Gastrocnemius medialis (tissue), 4 donors: ENCODE measurements at regions not wholly inside any gene's neighbourhood (a gene's known extent, or its start where the extent isn't known, plus 50 kb on each side); places are given as distances from the start of the nearest gene placed in this dataset.

Experiments
- POLR2A ChIP-seq, 2 donors: fragments of 450-650 bp; IDR thresholded peaks; one replicate each; pipeline ENCODE4 v1.6.1; 2017; ENCODE audit warnings: antibody characterized with exemption in 2 of 2, mild to moderate bottlenecking in 2 of 2, moderate library complexity in 2 of 2
- TF ChIP-seq, protein P1 (sequence below), 5 experiments: fragments of 450-650 bp in 3 of 5; fragments of 200-600 bp in 2 of 5; sonication (generic) in 2 of 5; IDR thresholded peaks in 4 of 5; conservative IDR thresholded peaks in 1 of 5; 1 replicate in 4 of 5; 2 replicates in 1 of 5; pipeline ENCODE4 v1.5.1; 2016 to 2019; ENCODE audit warnings: antibody characterized with exemption in 5 of 5, mild to moderate bottlenecking in 3 of 5, moderate library complexity in 3 of 5

DNA sequence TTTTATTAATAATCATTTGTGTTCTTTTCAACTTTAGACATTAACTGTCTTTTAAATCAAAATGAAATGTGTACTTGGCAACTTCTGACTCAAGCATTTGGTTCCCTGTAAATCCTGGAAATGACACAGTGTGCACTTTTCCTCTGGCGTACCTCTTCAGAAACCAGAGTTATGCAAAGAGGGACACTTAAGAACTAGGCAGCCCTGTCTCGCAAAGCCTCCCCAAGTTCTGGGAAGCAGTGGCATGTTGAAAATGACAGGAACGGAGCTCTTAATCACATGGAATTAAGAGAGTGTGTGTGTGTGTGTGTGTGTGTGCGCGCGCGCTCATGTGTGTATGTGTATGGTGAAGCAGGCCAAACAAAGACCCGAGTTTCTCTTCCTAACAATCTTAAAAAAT lies 707.4 kb downstream of the MECOM start:
- TF ChIP-seq POLR2A (IDR thresholded peaks at IDR 0.05) = no peak
- TF ChIP-seq, protein P1, sequence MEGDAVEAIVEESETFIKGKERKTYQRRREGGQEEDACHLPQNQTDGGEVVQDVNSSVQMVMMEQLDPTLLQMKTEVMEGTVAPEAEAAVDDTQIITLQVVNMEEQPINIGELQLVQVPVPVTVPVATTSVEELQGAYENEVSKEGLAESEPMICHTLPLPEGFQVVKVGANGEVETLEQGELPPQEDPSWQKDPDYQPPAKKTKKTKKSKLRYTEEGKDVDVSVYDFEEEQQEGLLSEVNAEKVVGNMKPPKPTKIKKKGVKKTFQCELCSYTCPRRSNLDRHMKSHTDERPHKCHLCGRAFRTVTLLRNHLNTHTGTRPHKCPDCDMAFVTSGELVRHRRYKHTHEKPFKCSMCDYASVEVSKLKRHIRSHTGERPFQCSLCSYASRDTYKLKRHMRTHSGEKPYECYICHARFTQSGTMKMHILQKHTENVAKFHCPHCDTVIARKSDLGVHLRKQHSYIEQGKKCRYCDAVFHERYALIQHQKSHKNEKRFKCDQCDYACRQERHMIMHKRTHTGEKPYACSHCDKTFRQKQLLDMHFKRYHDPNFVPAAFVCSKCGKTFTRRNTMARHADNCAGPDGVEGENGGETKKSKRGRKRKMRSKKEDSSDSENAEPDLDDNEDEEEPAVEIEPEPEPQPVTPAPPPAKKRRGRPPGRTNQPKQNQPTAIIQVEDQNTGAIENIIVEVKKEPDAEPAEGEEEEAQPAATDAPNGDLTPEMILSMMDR (IDR thresholded peaks at IDR 0.05 in 4 of 5, conservative IDR thresholded peaks at IDR 0.05 in 1 of 5) = no peak
